ENCODE measurements at regions not wholly inside any gene's neighbourhood (a gene's known extent, or its start where the extent isn't known, plus 50 kb on each side); places are given as distances from the start of the nearest gene placed in this dataset.

DNA sequence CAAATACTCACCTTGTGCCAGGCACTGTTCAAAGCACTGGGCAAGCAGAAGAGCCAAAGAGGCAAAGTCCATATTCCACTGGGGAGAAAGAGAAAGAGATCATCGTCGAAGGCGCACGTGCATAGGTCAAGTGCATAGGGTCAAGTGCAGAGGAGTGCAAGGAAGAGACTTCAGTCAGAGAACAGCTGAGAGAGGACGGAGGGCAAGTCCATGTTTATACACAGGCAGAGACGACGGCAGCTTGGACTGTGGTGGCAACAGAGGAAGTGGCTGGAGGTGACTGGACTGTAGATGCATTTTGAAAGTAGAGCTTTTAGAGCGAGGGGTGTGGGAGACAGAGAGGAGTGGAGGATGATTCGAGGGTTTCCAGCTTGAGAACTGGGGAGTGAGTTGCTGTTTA is 74.7 kb upstream of the SDK2 start:
- TF ChIP-seq, protein P1, sequence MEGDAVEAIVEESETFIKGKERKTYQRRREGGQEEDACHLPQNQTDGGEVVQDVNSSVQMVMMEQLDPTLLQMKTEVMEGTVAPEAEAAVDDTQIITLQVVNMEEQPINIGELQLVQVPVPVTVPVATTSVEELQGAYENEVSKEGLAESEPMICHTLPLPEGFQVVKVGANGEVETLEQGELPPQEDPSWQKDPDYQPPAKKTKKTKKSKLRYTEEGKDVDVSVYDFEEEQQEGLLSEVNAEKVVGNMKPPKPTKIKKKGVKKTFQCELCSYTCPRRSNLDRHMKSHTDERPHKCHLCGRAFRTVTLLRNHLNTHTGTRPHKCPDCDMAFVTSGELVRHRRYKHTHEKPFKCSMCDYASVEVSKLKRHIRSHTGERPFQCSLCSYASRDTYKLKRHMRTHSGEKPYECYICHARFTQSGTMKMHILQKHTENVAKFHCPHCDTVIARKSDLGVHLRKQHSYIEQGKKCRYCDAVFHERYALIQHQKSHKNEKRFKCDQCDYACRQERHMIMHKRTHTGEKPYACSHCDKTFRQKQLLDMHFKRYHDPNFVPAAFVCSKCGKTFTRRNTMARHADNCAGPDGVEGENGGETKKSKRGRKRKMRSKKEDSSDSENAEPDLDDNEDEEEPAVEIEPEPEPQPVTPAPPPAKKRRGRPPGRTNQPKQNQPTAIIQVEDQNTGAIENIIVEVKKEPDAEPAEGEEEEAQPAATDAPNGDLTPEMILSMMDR (IDR thresholded peaks at IDR 0.05; ENCODE audit: extremely low read depth, insufficient read depth, missing control alignments) = no peak
- in situ Hi-C loops (cut with MboI; ENCODE audit: low pct_unique_long_range_greater_than_20kb, low sequenced_read_pairs, unreplicated experiment) = loop anchor here (10.0 kb wide), 1 partner anchor 294 kb away; no protein-coding TSS in a partner anchor
- no peak for DNase-seq (ENCODE audit: low spot score)

DNA sequence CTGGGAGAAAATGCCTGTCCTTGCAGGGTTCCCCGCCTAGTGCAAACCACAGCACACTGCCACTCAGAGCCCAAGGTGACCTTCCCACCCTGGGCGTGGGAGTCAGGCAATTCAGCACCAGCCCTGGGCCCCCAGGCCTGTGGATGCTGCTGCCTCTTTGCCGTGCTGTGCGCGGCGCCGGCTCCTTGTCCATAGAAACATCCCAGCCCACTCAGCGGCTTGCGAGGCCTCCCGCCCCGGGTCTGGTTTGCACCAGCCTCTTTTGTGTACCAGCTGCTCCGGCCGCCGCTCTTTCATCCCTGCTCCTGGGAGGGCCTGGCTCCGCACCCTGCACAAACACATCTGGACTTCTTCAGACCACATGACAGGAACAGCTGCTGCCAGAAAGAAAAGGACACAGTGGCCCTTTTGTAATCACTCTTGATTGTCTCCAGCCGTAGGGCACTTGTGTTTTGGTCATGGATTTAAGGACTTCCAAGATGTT is 75.4 kb upstream of the SDK2 start:
- TF ChIP-seq, protein P1 (IDR thresholded peaks at IDR 0.05; ENCODE audit: extremely low read depth, insufficient read depth, missing control alignments) = no peak
- no peak for DNase-seq (ENCODE audit: low spot score)
- in situ Hi-C loops (cut with MboI; ENCODE audit: low pct_unique_long_range_greater_than_20kb, low sequenced_read_pairs, unreplicated experiment) = loop anchor here (10.0 kb wide), 1 partner anchor 295 kb away; no protein-coding TSS in a partner anchor

DNA sequence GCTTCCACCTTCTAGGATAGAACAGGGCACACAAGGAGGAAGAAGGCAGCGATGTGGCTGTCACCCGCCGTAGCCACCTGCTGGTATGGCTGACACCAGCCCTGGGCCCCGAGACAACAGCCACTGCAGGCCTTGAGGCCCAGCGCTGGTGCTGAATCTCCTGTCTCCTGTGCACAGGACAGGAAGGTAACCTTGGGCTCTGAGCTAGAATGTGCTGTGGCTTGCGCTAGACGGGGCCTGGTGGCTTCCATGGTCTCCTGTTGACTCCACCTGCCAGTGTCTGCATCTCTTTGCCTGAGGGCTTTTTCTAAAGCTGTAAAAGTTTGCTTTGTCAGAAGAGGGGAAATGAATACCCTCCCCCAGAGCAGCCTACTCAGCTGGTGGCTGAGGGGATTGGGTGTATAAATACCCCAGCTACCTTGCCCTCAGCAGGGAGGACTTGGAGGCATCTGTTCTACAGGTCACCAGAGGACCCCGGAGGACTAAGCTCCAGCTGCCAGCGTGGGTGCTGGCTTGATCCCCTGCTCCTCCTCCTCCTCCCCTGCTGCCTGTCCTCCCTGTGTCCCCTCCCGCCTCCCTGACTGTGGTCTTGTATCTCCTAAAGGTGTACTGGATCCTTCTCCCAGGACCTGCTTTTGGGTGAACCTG is 76.1 kb upstream of the SDK2 start:
- TF ChIP-seq, protein P1 (IDR thresholded peaks at IDR 0.05; ENCODE audit: extremely low read depth, insufficient read depth, missing control alignments) = no peak
- DNase-seq (ENCODE audit: low spot score) = no peak
- in situ Hi-C loops (cut with MboI; ENCODE audit: low pct_unique_long_range_greater_than_20kb, low sequenced_read_pairs, unreplicated experiment) = no loop called here

DNA sequence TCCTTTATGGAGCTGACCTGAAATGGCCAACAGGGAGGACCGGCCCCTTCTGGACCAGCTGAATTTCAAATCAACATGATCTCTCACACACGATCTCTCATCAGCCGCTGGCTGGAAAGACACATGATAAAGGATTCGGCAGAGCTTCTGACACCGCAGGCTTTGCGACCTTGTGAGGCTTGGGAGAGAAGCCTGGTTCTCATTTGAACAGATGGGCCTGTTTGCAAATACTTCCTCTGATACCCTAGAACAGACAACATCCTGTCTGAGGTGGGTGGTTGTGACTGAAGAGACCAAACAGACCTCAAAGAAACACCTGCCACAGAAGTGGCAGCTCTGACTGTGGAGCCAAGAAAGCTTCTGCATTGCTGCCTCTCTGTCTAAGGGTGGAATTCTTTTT is 77.9 kb upstream of the SDK2 start:
- TF ChIP-seq, protein P1 (IDR thresholded peaks at IDR 0.05; ENCODE audit: extremely low read depth, insufficient read depth, missing control alignments) = no peak
- in situ Hi-C loops (cut with MboI; ENCODE audit: low pct_unique_long_range_greater_than_20kb, low sequenced_read_pairs, unreplicated experiment) = no loop called here

DNA sequence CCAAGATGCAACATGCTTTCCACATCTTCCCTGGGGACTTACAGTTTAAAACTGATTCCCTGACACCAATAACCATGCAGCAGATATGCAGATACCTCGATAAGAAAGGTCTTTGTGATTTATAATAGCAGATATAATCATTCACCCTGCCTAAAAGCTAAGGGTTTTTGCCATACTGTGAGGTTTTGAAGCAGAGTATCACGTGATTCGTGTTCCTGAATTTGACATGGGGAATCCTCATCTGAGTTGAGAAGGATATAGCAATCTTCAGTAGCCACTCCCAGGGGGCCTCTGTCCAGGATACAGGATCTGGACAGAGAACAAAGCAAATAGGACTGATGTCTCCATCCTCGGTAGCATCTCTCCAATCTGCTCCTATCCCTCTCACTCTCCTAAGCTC is 79.1 kb upstream of the SDK2 start:
- in situ Hi-C loops (cut with MboI; ENCODE audit: low pct_unique_long_range_greater_than_20kb, low sequenced_read_pairs, unreplicated experiment) = no loop called here
- TF ChIP-seq, protein P1 (IDR thresholded peaks at IDR 0.05; ENCODE audit: extremely low read depth, insufficient read depth, missing control alignments) = no peak
- DNase-seq (ENCODE audit: low spot score) = no peak

More for the DNA sequence above, 77.9 kb upstream of the SDK2 start:
- no peak for DNase-seq (ENCODE audit: low spot score)

DNA sequence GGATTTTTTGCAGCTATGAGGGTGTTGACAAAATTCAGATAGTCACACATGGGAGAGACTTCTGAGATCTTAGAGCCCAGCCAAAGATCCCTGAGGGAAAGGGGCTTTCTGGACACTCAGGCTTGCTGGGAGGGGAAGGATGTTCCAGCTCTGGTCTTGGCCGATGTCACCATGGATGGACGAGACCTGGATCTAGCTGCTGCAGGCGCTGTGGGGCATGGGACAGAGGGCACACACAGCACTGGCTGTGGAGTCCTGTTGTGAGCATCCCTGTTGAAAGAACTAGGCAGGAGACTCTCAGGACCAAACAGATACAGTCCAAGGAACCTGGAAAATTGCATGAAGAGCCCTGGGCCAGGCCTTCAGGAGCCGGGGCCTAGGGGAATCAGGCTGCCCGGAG is 80.1 kb upstream of the SDK2 start:
- TF ChIP-seq, protein P1 (IDR thresholded peaks at IDR 0.05; ENCODE audit: extremely low read depth, insufficient read depth, missing control alignments) = no peak
- in situ Hi-C loops (cut with MboI; ENCODE audit: low pct_unique_long_range_greater_than_20kb, low sequenced_read_pairs, unreplicated experiment) = no loop called here
- no peak for DNase-seq (ENCODE audit: low spot score)

Data from GM13977 (cell line).